Left lung (tissue), 4 donors: ENCODE measurements at regions not wholly inside any gene's neighbourhood (a gene's known extent, or its start where the extent isn't known, plus 50 kb on each side); places are given as distances from the start of the nearest gene placed in this dataset.

Experiments
- ATAC-seq: fragments of 200-7000 bp; cut with Tn5 transposase; one replicate; pipeline ENCODE4 v1.9.1; 2020; ENCODE audit warnings: moderate library complexity
- DNase-seq, 4 donors: peaks; one replicate each; pipeline ENCODE4 v3.0.0-alpha.2; 2013 to 2020
- H3K27ac ChIP-seq, 2 donors: fragments of 200-600 bp; sonication (generic) in 1 of 2; one replicate each; pipeline versions ENCODE4 v1.5.0 to v1.8.0; 2020 to 2021
- H3K27me3 ChIP-seq, 2 donors: fragments of 200-600 bp; sonication (generic) in 1 of 2; one replicate each; pipeline versions ENCODE4 v1.5.0 to v1.8.0; 2020 to 2021
- H3K36me3 ChIP-seq, 2 donors: fragments of 200-600 bp; sonication (generic) in 1 of 2; one replicate each; pipeline versions ENCODE4 v1.5.0 to v1.8.0; 2020 to 2021
- H3K4me1 ChIP-seq, 2 donors: fragments of 200-600 bp; one replicate each; pipeline ENCODE4 v1.8.0; 2021
- H3K4me3 ChIP-seq, 2 donors: fragments of 200-600 bp; sonication (generic) in 1 of 2; one replicate each; pipeline versions ENCODE4 v1.5.0 to v1.8.0; 2020 to 2021; ENCODE audit warnings: mild to moderate bottlenecking in 1 of 2
- H3K9me3 ChIP-seq, 2 donors: fragments of 200-600 bp; sonication (generic) in 1 of 2; one replicate each; pipeline versions ENCODE4 v1.5.0 to v1.8.0; 2020 to 2021
- intact Hi-C, 2 donors: fragments of 100-400 bp; cut with DNase I; formaldehyde crosslinking; loops; one replicate each; pipeline versions ENCODE4 v1.11.2 to v1.14.2; 2022
- TF ChIP-seq, protein P1 (sequence below), 2 donors: fragments of 200-600 bp; sonication (generic) in 1 of 2; IDR thresholded peaks; one replicate each; pipeline versions ENCODE4 v1.5.0 to v1.8.0; 2021; ENCODE audit warnings: antibody characterized with exemption in 2 of 2
- donor health status: DM: no; HTN: yes; CAD: no.
- donor health status: DM: no; HTN: no; CAD: no.

DNA sequence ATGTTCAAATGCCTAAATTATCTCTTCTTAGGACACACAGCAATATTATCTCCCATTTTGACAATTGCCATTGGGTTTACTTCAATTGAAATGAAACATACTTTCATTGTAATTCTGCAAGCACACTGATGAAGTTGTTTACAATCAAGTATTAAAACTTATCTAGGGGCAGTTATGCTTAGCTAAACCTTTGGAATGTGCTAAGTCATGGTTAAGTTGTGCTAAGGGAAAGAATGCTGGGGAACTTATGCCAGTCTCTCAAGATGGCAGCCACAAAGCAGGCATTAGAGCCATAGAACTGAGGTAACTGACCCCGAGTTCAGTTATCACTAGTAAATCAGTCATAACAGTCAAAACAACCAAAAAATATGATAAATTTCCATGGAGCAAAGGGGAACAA, 59.1 kb upstream of the NT5E start:
- peaks cover 0 to 4% of the 10 kb centered on the region in 2 donors for H3K4me1 ChIP-seq
- TF ChIP-seq, protein P1, sequence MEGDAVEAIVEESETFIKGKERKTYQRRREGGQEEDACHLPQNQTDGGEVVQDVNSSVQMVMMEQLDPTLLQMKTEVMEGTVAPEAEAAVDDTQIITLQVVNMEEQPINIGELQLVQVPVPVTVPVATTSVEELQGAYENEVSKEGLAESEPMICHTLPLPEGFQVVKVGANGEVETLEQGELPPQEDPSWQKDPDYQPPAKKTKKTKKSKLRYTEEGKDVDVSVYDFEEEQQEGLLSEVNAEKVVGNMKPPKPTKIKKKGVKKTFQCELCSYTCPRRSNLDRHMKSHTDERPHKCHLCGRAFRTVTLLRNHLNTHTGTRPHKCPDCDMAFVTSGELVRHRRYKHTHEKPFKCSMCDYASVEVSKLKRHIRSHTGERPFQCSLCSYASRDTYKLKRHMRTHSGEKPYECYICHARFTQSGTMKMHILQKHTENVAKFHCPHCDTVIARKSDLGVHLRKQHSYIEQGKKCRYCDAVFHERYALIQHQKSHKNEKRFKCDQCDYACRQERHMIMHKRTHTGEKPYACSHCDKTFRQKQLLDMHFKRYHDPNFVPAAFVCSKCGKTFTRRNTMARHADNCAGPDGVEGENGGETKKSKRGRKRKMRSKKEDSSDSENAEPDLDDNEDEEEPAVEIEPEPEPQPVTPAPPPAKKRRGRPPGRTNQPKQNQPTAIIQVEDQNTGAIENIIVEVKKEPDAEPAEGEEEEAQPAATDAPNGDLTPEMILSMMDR (IDR thresholded peaks at IDR 0.05): no peak
- H3K4me3 ChIP-seq: no peak overlapping the region
- intact Hi-C loops: no loop called here
- H3K27ac ChIP-seq: no peak overlapping the region
- DNase-seq (no peak), ATAC-seq (no peak)
- no peaks in the 10 kb centered on the region for H3K27me3 ChIP-seq
- no peaks in the 10 kb centered on the region for H3K36me3 ChIP-seq
- H3K9me3 ChIP-seq: no peaks in the 10 kb centered on the region

DNA sequence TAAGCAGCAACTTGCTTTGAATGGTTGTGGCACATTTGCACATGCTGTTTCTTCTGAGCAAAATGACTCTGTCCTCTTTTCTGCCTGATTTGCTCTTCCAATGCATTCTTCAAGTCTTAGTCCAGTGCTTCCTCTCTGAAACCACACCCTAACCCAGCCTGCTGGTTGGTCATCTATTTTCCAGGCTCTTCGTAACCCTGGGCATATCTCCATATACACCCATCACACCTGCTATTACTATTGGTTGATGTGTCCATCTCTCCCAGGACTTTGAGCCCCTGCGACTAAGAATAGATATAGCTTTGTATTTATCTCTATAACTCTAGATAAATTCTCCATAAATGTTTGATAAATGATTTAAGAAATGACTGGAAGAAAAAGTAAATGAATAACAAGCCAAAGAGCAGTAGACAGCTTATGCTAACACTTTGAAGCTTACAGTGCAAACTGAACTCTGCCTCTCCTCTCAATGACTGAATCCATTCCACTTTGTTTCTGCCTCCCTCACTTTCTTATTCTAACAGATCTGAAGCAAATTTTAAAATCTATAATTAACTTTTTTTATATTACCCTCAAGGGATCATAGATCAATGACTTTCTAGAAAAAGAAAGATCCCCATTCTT, 59.7 kb upstream of the NT5E start:
- H3K4me3 ChIP-seq: no peak overlapping the region
- ATAC-seq: no peak
- DNase-seq: no peak
- H3K36me3 ChIP-seq: no peaks in the 10 kb centered on the region
- no peaks in the 10 kb centered on the region for H3K27me3 ChIP-seq
- no peak overlapping the region for H3K27ac ChIP-seq
- peaks cover 0 to 4% of the 10 kb centered on the region in 2 donors for H3K4me1 ChIP-seq
- H3K9me3 ChIP-seq: no peaks in the 10 kb centered on the region
- TF ChIP-seq, protein P1 (IDR thresholded peaks at IDR 0.05): no peak
- intact Hi-C loops: no loop called here

DNA sequence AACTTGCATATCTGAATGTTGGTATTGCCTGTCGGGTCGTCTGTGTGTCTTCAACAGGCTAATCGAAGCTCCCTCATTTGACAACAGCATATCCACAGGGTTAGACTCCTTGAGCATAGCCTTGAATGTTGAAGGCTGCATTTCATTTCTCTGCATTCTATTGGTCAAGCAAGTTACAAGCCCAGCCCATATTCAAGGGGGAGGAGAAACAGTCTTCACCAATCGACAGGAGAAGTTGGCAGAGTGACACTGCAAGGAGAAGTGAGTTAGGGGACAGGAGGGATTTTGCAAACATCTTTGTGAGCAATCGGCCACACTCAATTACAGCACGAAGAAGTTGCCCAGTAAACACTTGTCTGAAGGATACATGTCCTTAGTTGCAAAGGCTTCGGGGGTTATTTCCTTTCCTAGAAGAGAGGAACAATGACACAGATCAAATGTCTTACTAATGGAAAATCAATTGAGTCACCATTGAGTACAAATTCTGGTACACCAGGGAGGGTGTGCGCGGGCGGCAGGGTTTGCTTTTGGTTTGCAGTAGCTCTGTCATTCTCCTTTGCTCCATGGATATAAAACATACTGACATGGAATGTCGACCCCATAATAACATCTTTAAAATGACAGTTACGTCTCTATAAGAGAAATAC, 60.6 kb upstream of the NT5E start:
- intact Hi-C loops: no loop called here
- DNase-seq (no peak), ATAC-seq (no peak)
- Histone ChIP-seq H3K9me3 (no peaks in the 10 kb centered on the region), H3K36me3 (no peaks in the 10 kb centered on the region), H3K4me1 (peaks cover 0 to under 1% of the 10 kb centered on the region in 2 donors), H3K27me3 (no peaks in the 10 kb centered on the region), H3K27ac (no peak overlapping the region), H3K4me3 (no peak overlapping the region)
- TF ChIP-seq, protein P1 (IDR thresholded peaks at IDR 0.05): no peak

DNA sequence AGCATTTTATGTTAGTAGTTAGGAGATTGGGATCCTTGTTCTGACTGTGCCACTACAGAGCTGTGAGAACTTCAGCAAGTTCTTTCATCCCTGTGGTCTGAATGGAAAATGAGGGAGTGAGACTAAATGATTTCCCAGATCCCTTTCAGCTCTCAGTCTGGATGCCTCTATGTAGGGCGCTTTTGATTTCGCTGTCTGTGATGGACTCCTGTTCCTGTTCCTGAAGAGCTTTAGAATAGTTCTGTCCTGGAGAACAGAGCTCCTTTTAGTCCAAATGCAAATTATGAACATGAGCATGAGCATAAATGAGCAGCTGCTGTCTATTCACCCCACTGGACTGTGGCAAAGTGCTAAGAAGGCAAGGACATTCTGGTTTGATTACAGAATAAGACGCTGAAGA, 61.4 kb upstream of the NT5E start:
- no peak for ATAC-seq
- Histone ChIP-seq H3K9me3 (no peaks in the 10 kb centered on the region), H3K4me3 (no peak overlapping the region), H3K27me3 (no peaks in the 10 kb centered on the region), H3K27ac (no peak overlapping the region), H3K4me1 (no peaks in the 10 kb centered on the region), H3K36me3 (no peaks in the 10 kb centered on the region)
- TF ChIP-seq, protein P1 (IDR thresholded peaks at IDR 0.05): no peak
- no peak for DNase-seq
- intact Hi-C loops: no loop called here

DNA sequence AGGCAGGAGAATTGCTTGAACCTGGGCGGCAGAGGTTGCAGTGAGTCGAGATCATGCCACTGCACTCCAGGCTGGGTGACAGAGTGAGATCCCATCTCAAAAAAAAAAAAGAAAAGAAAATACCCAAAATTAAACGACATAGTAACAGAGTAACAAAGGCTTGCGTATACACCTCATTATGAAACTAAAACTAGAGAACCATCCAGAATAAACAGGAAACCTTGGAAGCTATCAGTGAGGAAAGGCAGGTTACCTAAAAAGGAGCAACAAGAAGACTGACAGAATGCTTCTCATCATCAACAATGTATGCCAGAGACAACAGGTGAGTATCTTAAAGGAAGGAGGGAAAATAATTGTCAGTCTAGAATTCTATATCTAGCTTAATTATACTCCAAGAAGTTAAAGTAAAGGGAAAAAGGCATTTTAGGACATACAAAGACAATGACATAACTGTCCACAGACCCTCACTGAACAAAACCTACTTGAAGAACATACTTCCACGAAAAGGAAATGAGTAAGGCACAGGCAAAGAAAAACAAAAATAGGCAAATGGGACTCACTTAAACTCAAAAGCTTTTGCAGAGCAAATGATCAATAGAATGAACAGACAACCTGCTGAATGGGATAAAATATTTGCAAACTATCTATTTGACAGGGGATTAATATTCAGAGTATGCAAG, 64.1 kb upstream of the NT5E start:
- H3K4me3 ChIP-seq: no peak overlapping the region
- DNase-seq (no peak), ATAC-seq (no peak)
- no peaks in the 10 kb centered on the region for H3K9me3 ChIP-seq
- intact Hi-C loops: no loop called here
- no peaks in the 10 kb centered on the region for H3K4me1 ChIP-seq
- no peaks in the 10 kb centered on the region for H3K36me3 ChIP-seq
- no peak overlapping the region for H3K27ac ChIP-seq
- TF ChIP-seq, protein P1 (IDR thresholded peaks at IDR 0.05): no peak
- no peaks in the 10 kb centered on the region for H3K27me3 ChIP-seq
